ENCODE measurements at regions not wholly inside any gene's neighbourhood (a gene's known extent, or its start where the extent isn't known, plus 50 kb on each side); places are given as distances from the start of the nearest gene placed in this dataset.
"Not testable (repeated sequence)": the region's sequence is repeated elsewhere in the genome, so short reads cannot be mapped to it uniquely, and the experiment has no call there.

DNA sequence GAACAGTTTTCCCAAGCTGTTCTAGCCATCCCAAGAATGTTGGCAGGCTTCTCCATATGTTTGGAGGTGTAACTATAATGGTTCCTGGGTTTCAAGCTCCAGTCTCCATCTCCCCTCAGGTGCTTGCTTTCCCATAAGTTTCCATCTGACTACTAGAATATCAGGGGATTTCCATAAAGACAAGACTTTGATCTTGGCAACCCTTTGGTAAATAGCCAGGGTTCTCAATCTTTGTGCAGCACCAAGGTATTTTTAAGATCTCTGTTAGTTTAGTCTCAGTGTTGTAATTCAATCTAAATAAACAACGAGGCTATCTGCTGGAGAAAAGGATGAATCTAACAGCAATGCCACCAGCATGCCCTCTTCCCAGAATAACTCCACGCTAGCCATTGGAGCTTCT, 56.7 kb downstream of the PPIAL4G start:
- not testable (repeated sequence) for TF ChIP-seq FOXM1 (IDR thresholded peaks at IDR 0.05; ENCODE audit: low read depth); EZH2phosphoT487 (IDR thresholded peaks at IDR 0.05; ENCODE audit: borderline replicate concordance, low read depth); YY1 (IDR thresholded peaks at IDR 0.05; ENCODE audit: low read depth); POLR2AphosphoS5 (IDR thresholded peaks at IDR 0.05; ENCODE audit: low read depth, low read length); MAX (IDR thresholded peaks at IDR 0.05; ENCODE audit: low read depth); RCOR1 (IDR thresholded peaks at IDR 0.05; ENCODE audit: low read length)
- TF ChIP-seq, protein P1, sequence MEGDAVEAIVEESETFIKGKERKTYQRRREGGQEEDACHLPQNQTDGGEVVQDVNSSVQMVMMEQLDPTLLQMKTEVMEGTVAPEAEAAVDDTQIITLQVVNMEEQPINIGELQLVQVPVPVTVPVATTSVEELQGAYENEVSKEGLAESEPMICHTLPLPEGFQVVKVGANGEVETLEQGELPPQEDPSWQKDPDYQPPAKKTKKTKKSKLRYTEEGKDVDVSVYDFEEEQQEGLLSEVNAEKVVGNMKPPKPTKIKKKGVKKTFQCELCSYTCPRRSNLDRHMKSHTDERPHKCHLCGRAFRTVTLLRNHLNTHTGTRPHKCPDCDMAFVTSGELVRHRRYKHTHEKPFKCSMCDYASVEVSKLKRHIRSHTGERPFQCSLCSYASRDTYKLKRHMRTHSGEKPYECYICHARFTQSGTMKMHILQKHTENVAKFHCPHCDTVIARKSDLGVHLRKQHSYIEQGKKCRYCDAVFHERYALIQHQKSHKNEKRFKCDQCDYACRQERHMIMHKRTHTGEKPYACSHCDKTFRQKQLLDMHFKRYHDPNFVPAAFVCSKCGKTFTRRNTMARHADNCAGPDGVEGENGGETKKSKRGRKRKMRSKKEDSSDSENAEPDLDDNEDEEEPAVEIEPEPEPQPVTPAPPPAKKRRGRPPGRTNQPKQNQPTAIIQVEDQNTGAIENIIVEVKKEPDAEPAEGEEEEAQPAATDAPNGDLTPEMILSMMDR (IDR thresholded peaks at IDR 0.05) = not testable (repeated sequence)
- TF ChIP-seq, protein P2, sequence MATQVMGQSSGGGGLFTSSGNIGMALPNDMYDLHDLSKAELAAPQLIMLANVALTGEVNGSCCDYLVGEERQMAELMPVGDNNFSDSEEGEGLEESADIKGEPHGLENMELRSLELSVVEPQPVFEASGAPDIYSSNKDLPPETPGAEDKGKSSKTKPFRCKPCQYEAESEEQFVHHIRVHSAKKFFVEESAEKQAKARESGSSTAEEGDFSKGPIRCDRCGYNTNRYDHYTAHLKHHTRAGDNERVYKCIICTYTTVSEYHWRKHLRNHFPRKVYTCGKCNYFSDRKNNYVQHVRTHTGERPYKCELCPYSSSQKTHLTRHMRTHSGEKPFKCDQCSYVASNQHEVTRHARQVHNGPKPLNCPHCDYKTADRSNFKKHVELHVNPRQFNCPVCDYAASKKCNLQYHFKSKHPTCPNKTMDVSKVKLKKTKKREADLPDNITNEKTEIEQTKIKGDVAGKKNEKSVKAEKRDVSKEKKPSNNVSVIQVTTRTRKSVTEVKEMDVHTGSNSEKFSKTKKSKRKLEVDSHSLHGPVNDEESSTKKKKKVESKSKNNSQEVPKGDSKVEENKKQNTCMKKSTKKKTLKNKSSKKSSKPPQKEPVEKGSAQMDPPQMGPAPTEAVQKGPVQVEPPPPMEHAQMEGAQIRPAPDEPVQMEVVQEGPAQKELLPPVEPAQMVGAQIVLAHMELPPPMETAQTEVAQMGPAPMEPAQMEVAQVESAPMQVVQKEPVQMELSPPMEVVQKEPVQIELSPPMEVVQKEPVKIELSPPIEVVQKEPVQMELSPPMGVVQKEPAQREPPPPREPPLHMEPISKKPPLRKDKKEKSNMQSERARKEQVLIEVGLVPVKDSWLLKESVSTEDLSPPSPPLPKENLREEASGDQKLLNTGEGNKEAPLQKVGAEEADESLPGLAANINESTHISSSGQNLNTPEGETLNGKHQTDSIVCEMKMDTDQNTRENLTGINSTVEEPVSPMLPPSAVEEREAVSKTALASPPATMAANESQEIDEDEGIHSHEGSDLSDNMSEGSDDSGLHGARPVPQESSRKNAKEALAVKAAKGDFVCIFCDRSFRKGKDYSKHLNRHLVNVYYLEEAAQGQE (IDR thresholded peaks at IDR 0.05; ENCODE audit: low read depth, low read length) = not testable (repeated sequence)

Data from SK-N-SH (cell line).